HG02798 (cell line): ENCODE measurements at regions not wholly inside any gene's neighbourhood (a gene's known extent, or its start where the extent isn't known, plus 50 kb on each side); places are given as distances from the start of the nearest gene placed in this dataset.
"Not testable (repeated sequence)": the region's sequence is repeated elsewhere in the genome, so short reads cannot be mapped to it uniquely, and the experiment has no call there.

Experiments used
- ATAC-seq: cut with Tn5 transposase; IDR thresholded peaks from one replicate; pipeline ENCODE4 v1.9.1; 2021; ENCODE audit warnings: mild to moderate bottlenecking; ENCODE audit not compliant: unreplicated experiment, poor library complexity

DNA sequence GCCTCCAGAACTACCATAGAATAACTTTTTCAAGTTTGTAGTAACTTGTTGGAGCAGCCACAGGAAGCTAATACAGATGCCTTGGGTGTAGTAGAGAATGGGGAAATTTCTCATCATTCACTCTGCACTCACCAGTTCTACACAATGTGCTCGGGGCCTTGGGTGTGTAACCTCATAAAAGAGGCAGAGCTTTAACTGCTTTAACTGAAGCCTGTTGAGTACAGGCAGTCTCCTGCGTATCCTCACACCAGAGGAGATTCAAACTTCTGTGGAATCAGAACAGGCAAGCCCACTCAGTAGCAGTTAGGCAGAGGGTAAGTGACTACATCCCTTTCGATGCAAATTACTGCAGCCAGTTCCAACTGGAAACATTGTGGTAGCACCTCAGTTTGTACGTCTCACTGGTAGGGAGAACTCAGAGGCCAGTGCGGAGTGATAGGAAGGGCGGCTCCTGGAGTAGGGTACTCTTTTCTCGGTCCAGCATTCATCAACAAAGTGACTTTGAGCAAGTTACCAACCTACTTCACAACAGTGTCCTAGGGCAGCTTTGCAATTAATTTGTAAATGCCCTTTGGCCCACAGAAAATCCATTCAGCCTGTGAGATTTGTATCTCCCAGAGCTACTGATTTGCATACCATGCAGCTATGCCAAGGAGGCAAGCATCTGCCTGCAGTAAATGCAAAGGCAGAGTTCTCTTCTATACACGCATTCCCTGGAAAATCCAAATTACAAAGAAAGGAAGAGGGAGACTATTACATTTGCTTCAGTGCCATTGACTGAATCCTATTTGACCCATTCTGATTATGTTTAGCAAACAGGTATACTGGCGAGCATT is 904.3 kb downstream of the DIAPH3 start:
- ATAC-seq = no peak

- ATAC-seq = no peak
Measured at GRCh38 chr13:59261928-59262488, 901.7 kb downstream of the DIAPH3 start.

- ATAC-seq = no peak
Measured at GRCh38 chr13:59263531-59263930, 900.2 kb downstream of the DIAPH3 start.

GRCh38 chr13:59266478-59267063 is 897.2 kb downstream of the DIAPH3 start:
- ATAC-seq = no peak

- ATAC-seq = no peak
Measured at GRCh38 chr13:59269476-59269875, 894.3 kb downstream of the DIAPH3 start.

- no peak for ATAC-seq
Measured at GRCh38 chr13:59270327-59270726, 893.4 kb downstream of the DIAPH3 start.

- no peak for ATAC-seq
Measured at GRCh38 chr13:59274958-59275727, 888.6 kb downstream of the DIAPH3 start.

DNA sequence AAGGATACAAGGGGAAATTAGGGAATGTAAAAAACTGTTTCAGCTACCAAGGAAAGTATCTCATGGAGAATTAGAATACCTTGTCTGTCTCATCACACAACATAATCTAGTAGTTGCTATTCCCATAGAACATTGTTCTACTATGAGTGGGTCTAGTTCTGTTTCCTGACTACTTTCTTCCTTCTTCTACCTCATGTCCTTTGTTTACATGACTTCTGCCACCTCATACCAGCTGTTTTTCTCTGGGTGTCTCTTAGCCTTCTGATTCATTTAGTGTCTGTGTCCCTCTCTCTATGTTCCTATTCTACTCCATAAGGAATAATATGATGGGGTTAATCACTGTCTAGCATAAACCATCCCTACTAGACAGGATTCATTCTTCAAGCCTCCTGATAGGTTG is 887.3 kb downstream of the DIAPH3 start:
- ATAC-seq = no peak

DNA sequence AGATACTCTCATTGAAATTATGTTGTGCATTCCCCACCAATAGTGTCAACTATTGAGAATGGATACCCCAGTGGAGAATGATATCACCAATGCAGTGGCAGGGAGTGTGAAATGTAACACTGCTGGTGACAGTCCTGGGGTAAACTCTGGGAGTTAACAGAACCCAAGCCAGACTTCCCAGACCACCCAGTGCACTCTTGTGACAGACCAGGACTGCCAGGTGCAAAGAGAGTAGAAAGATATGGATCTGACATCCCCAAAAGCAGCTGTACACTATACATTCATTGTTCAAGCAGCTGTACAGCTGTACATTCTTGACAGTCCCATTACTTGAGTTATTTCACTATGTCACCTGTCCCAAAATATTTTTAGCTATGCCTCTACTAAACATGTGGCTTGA is 886.6 kb downstream of the DIAPH3 start:
- ATAC-seq = no peak

DNA sequence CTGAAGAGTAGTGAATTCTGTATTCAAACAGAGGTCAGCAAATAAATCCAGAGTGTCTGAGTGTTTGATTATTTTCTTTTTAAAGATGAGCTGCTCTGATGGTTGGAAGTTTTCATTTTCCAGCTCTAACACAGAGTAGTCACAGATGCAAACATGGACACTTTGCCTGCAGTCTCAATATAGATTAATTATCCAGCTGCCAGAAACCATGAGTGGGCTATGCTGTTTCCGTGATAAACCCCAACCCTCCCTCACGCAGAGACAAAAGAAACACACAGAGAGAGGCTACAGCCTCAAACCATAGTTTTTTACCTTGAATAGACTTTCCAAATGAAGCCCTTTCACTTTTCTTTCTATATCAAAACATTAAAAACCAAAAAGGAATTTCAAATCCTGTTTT is 884.7 kb downstream of the DIAPH3 start:
- ATAC-seq = no peak

DNA sequence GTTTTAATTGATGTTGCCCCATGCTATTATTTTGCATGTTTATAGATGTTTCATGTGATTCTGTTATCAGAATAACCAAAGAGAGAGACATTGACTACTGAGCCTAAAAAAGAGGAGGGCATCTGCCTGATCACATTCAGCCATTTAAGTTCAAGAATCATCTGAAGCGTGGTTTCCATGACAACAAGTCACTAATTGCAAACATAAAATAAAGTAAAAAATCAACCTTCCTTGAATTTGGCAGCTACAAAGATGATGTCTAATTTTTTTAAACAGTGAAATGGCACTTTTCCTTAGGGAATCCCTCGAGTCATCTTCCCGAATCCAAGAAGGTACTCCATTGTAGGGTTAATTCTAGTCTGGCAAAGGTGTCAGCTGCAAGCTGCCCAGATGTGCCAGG is 884.2 kb downstream of the DIAPH3 start:
- no peak for ATAC-seq

GRCh38 chr13:59280297-59280696 is 883.4 kb downstream of the DIAPH3 start:
- ATAC-seq = no peak

DNA sequence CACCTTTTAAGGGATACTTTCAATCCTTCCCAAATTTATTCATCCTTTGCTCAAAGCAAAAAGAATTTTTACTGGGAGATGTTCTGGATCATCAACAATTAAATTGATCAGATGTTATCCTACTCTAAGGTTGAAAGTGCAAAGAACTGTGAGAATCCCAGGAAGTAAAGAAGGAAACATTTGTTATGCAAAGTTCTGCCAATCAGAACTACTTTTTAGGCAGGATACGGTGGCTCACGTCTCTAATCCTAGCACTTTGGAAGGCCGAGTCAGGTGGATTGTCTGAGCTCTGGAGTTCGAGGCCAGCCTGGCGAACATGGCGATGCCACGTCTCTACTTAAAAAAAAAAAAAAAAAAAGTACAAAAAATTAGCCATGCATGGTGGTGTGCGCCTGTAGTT is 882.3 kb downstream of the DIAPH3 start:
- no peak for ATAC-seq

- ATAC-seq = not testable (repeated sequence)
Measured at GRCh38 chr13:59292240-59292639, 871.5 kb downstream of the DIAPH3 start.

GRCh38 chr13:59299584-59299983 is 864.1 kb downstream of the DIAPH3 start:
- no peak for ATAC-seq

DNA sequence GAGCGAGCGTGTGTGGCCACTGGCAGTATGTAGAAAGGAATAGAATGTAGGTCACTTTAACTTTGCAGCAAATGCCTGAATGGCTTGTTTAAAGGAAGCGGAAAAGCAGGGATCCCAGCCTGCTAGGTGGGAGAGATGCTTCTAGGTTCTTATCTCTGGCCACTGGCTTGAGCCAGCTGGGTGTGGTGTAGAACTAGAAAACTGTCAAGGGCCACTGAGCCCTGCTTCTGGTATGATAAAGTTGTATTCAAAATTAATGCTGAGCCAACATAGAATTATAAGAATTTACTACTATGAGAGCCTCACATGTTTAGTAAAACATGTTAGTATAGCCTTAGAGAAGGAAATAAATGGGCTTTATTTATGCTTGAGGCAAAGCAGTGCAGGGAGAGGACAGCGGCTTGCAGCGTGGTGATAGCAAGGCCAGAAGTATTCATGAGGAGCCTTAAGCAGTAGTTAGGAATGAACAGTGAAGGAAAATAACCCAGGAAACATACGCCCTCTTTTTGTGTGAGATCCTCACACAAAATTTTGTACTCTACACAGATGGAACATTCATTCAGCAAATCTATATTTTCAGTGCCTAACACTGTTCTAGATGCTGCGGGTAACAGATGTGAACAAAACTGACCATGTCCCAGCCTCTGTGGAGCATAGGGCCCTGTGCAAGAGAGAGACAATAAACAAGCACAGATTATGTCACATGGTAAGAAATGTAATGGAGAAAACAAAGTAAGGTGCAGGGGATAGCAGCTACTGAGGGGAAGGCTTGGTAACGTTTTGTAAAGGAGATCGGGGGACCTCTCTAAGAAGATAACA is 863.2 kb downstream of the DIAPH3 start:
- no peak for ATAC-seq

GRCh38 chr13:59301174-59301567 is 862.6 kb downstream of the DIAPH3 start:
- ATAC-seq = no peak

- no peak for ATAC-seq
Measured at GRCh38 chr13:59303433-59303832, 860.3 kb downstream of the DIAPH3 start.

- ATAC-seq = no peak
Measured at GRCh38 chr13:59304596-59304995, 859.1 kb downstream of the DIAPH3 start.

GRCh38 chr13:59305896-59306295 is 857.8 kb downstream of the DIAPH3 start:
- no peak for ATAC-seq
